ENCODE measurements at regions not wholly inside any gene's neighbourhood (a gene's known extent, or its start where the extent isn't known, plus 50 kb on each side); places are given as distances from the start of the nearest gene placed in this dataset.
"Not testable (repeated sequence)": the region's sequence is repeated elsewhere in the genome, so short reads cannot be mapped to it uniquely, and the experiment has no call there.

- DNase-seq, result no peak
Measured at GRCh38 chr5:16987776-16988175, 51.7 kb upstream of the MYO10 start.

- not testable (repeated sequence) for DNase-seq
Measured at GRCh38 chr5:16990817-16991520, 54.9 kb upstream of the MYO10 start.

GRCh38 chr5:16992006-16992405 is 55.9 kb upstream of the MYO10 start:
- no peak for DNase-seq

GRCh38 chr5:16992444-16992843 is 56.4 kb upstream of the MYO10 start:
- no peak for DNase-seq

GRCh38 chr5:16994565-16994964 is 58.5 kb upstream of the MYO10 start:
- DNase-seq, result no peak

GRCh38 chr5:16995372-16995771 is 59.3 kb upstream of the MYO10 start:
- DNase-seq, result no peak

- DNase-seq, result no peak
Measured at GRCh38 chr5:17000291-17000939, 64.3 kb upstream of the MYO10 start.

GRCh38 chr5:17001428-17001827 is 65.3 kb upstream of the MYO10 start:
- DNase-seq, result no peak

GRCh38 chr5:17004441-17005106 is 68.5 kb upstream of the MYO10 start:
- DNase-seq, result no peak

GRCh38 chr5:17005107-17005828 is 69.2 kb upstream of the MYO10 start:
- no peak for DNase-seq

GRCh38 chr5:17012289-17012688 is 76.2 kb upstream of the MYO10 start:
- peak; percentile 41 for DNase-seq

GRCh38 chr5:17014686-17015085 is 78.6 kb upstream of the MYO10 start:
- DNase-seq, result peak; percentile 16

GRCh38 chr5:17018871-17019270 is 82.8 kb upstream of the MYO10 start:
- no peak for DNase-seq

GRCh38 chr5:17019324-17019723 is 83.2 kb upstream of the MYO10 start:
- DNase-seq, result no peak

GRCh38 chr5:17020678-17021601 is 84.9 kb upstream of the MYO10 start:
- no peak for DNase-seq

- DNase-seq, result no peak
Measured at GRCh38 chr5:17021602-17021932, 85.5 kb upstream of the MYO10 start.

- no peak for DNase-seq
Measured at GRCh38 chr5:17022296-17022695, 86.2 kb upstream of the MYO10 start.

- no peak for DNase-seq
Measured at GRCh38 chr5:17024686-17025180, 88.6 kb upstream of the MYO10 start.

GRCh38 chr5:17031659-17032277 is 95.7 kb upstream of the MYO10 start:
- not testable (repeated sequence) for DNase-seq

- not testable (repeated sequence) for DNase-seq
Measured at GRCh38 chr5:17032314-17032985, 96.4 kb upstream of the MYO10 start.

- DNase-seq, result not testable (repeated sequence)
Measured at GRCh38 chr5:17034992-17035391, 98.9 kb upstream of the MYO10 start.

Data from DMS53 (cell line).